H9 (cell line): ENCODE measurements at regions not wholly inside any gene's neighbourhood (a gene's known extent, or its start where the extent isn't known, plus 50 kb on each side); places are given as distances from the start of the nearest gene placed in this dataset.

Experiments used
- DNase-seq: peaks from one replicate; pipeline ENCODE4 v3.0.0-alpha.2; 2017
- H2AFZ ChIP-seq: one replicate; pipeline ENCODE4 v1.6.1; 2013; ENCODE audit warnings: mild to moderate bottlenecking, low read length, control low read depth, moderate library complexity
- H2AK5ac ChIP-seq: 2 replicates; pipeline ENCODE4 v1.6.1; 2013; ENCODE audit warnings: low read length, control low read depth, mixed read lengths; ENCODE audit not compliant: insufficient read length
- H2BK120ac ChIP-seq: one replicate; pipeline ENCODE4 v1.6.1; 2013; ENCODE audit warnings: low read depth, mild to moderate bottlenecking, low read length, control low read depth, inconsistent platforms; ENCODE audit not compliant: poor library complexity, severe bottlenecking
- H2BK12ac ChIP-seq: 2 replicates; pipeline ENCODE4 v1.6.1; 2013; ENCODE audit warnings: low read length, control low read depth, mixed read lengths, low read depth; ENCODE audit not compliant: insufficient read length
- H2BK15ac ChIP-seq: 2 replicates; pipeline ENCODE4 v1.6.1; 2013; ENCODE audit warnings: low read depth, low read length, control low read depth
- H2BK20ac ChIP-seq: one replicate; pipeline ENCODE4 v1.6.1; 2013; ENCODE audit warnings: low read depth, mild to moderate bottlenecking, low read length, control low read depth, inconsistent platforms; ENCODE audit not compliant: poor library complexity, severe bottlenecking
- H2BK5ac ChIP-seq: 2 replicates; pipeline ENCODE4 v1.6.1; 2013; ENCODE audit warnings: low read length, control low read depth, mixed read lengths; ENCODE audit not compliant: insufficient read length
- H3K14ac ChIP-seq: 2 replicates; pipeline ENCODE4 v1.6.1; 2013; ENCODE audit warnings: low read length, control low read depth; ENCODE audit not compliant: insufficient read depth
- H3K18ac ChIP-seq: 2 replicates; pipeline ENCODE4 v1.6.1; 2013; ENCODE audit warnings: low read depth, mild to moderate bottlenecking, mixed read lengths, low read length, control low read depth; ENCODE audit not compliant: insufficient read length
- H3K23ac ChIP-seq: 2 replicates; pipeline ENCODE4 v1.6.1; 2013; ENCODE audit warnings: low read length, control low read depth, mixed read lengths, low read depth; ENCODE audit not compliant: insufficient read length
- H3K23me2 ChIP-seq: 2 replicates; pipeline ENCODE4 v1.6.1; 2013; ENCODE audit warnings: low read depth, mild to moderate bottlenecking, mixed read lengths, low read length, control low read depth; ENCODE audit not compliant: insufficient read length, poor library complexity, severe bottlenecking
- H3K27ac ChIP-seq: 2 replicates; pipeline ENCODE4 v1.5.1; 2013; ENCODE audit warnings: low read length, control low read depth, mixed read lengths, low read depth; ENCODE audit not compliant: insufficient read length
- H3K27me3 ChIP-seq: 2 replicates; pipeline ENCODE4 v1.6.1; 2013; ENCODE audit warnings: low read length, control low read depth, inconsistent platforms; ENCODE audit not compliant: insufficient read depth
- H3K4ac ChIP-seq: 2 replicates; pipeline ENCODE4 v1.6.1; 2013; ENCODE audit warnings: low read depth, mild to moderate bottlenecking, control low read depth, inconsistent platforms, low read length, moderate library complexity
- H3K4me1 ChIP-seq: 2 replicates; pipeline ENCODE4 v1.6.1; 2013; ENCODE audit warnings: low read length, control low read depth, inconsistent platforms; ENCODE audit not compliant: insufficient read depth
- H3K4me2 ChIP-seq: 2 replicates; pipeline ENCODE4 v1.6.1; 2013; ENCODE audit warnings: low read length, control low read depth, mixed read lengths; ENCODE audit not compliant: insufficient read length, insufficient read depth
- H3K56ac ChIP-seq: 2 replicates; pipeline ENCODE4 v1.6.1; 2013; ENCODE audit warnings: low read depth, mild to moderate bottlenecking, mixed read lengths, low read length, control low read depth; ENCODE audit not compliant: insufficient read length
- H3K79me1 ChIP-seq: 2 replicates; pipeline ENCODE4 v1.6.1; 2013; ENCODE audit warnings: low read depth, mild to moderate bottlenecking, moderate library complexity, low read length, control low read depth, inconsistent platforms; ENCODE audit not compliant: insufficient read depth, poor library complexity, severe bottlenecking
- H3K79me2 ChIP-seq: 2 replicates; pipeline ENCODE4 v1.6.1; 2013; ENCODE audit warnings: low read length, control low read depth, inconsistent platforms; ENCODE audit not compliant: insufficient read depth
- H3K9ac ChIP-seq: 2 replicates; pipeline ENCODE4 v1.6.1; 2013; ENCODE audit warnings: low read length, control low read depth, mixed read lengths; ENCODE audit not compliant: insufficient read length; ENCODE audit errors: extremely low read depth
- H3K9me3 ChIP-seq: one replicate; pipeline ENCODE4 v1.6.1; 2013; ENCODE audit warnings: low read depth, low read length, inconsistent platforms; ENCODE audit not compliant: control insufficient read depth
- H3T11ph ChIP-seq: one replicate; pipeline ENCODE4 v1.6.1; 2013; ENCODE audit warnings: mild to moderate bottlenecking, low read length, control low read depth, inconsistent platforms
- H4K20me1 ChIP-seq: one replicate; pipeline ENCODE4 v1.6.1; 2013; ENCODE audit not compliant: control insufficient read depth, insufficient read length, insufficient read depth
- H4K5ac ChIP-seq: 2 replicates; pipeline ENCODE4 v1.6.1; 2013; ENCODE audit warnings: low read depth, mild to moderate bottlenecking, mixed read lengths, low read length, control low read depth; ENCODE audit not compliant: insufficient read length
- H4K8ac ChIP-seq: replicated peaks from 2 replicates; pipeline ENCODE4 v1.6.1; 2013; ENCODE audit warnings: low read length, control low read depth, mixed read lengths, low read depth; ENCODE audit not compliant: insufficient read length
- H4K91ac ChIP-seq: 2 replicates; pipeline ENCODE4 v1.6.1; 2013; ENCODE audit warnings: low read depth, mild to moderate bottlenecking, moderate library complexity, mixed read lengths, low read length, control low read depth; ENCODE audit not compliant: insufficient read length
- H3K27ac Mint-ChIP-seq, 3 experiments: 2 replicates in 2 of 3; 3 replicates in 1 of 3; pipeline ENCODE4 v1.8.0; 2020 to 2021; ENCODE audit warnings: mixed read lengths in 3 of 3, mild to moderate bottlenecking in 1 of 3, moderate library complexity in 1 of 3
- H3K27me3 Mint-ChIP-seq: 2 replicates; pipeline ENCODE4 v1.8.0; 2021; ENCODE audit warnings: low read depth, mild to moderate bottlenecking, moderate library complexity, mixed read lengths
- H3K36me3 Mint-ChIP-seq, 3 experiments: 2 replicates in 2 of 3; 3 replicates in 1 of 3; pipeline ENCODE4 v1.8.0; 2020 to 2021; ENCODE audit warnings: low read depth in 3 of 3, mixed read lengths in 3 of 3; ENCODE audit not compliant: insufficient read depth in 1 of 3
- H3K4me1 Mint-ChIP-seq, 2 experiments: 2 replicates each; pipeline ENCODE4 v1.8.0; 2020; ENCODE audit warnings: mixed read lengths in 2 of 2
- H3K4me3 Mint-ChIP-seq, 2 experiments: 2 replicates in 1 of 2; 3 replicates in 1 of 2; pipeline ENCODE4 v1.8.0; 2020 to 2021; ENCODE audit warnings: mild to moderate bottlenecking in 2 of 2, mixed read lengths in 2 of 2, moderate library complexity in 1 of 2
- H3K9me3 Mint-ChIP-seq, 2 experiments: 2 replicates in 1 of 2; 3 replicates in 1 of 2; pipeline ENCODE4 v1.8.0; 2020; ENCODE audit warnings: mild to moderate bottlenecking in 2 of 2, mixed read lengths in 2 of 2, moderate library complexity in 1 of 2
- CTCF ChIP-seq: fragments of 200-600 bp; sonication (generic); conservative IDR thresholded peaks from 3 replicates; pipeline ENCODE4 v1.8.0; 2021; ENCODE audit warnings: antibody characterized with exemption, mild to moderate bottlenecking
- WGBS: extraction: QIAGEN DNeasy Blood & Tissue Kit; methylation state at CpG from one replicate; pipeline ENCODE4 v1.1.7; 2013; ENCODE audit warnings: missing lambda C conversion rate, low lambda C conversion rate, mixed read lengths; ENCODE audit not compliant: insufficient read length; ENCODE audit errors: extremely low coverage; 5-methylcytosine and 5-hydroxymethylcytosine counted together

- H4K20me1 ChIP-seq = no peaks in the 10 kb centered on the region
- no peak overlapping the region for H2BK5ac ChIP-seq
- no peaks in the 10 kb centered on the region for H3K79me1 ChIP-seq
- H3K9ac ChIP-seq = no peak overlapping the region
- H3K4ac ChIP-seq = no peak overlapping the region
- no peak overlapping the region for H2BK12ac ChIP-seq
- H4K5ac ChIP-seq = no peak overlapping the region
- H3K27me3 Mint-ChIP-seq = no peaks in the 10 kb centered on the region
- no peaks in the 10 kb centered on the region for H3K79me2 ChIP-seq
- H3K56ac ChIP-seq = no peak overlapping the region
- no peak overlapping the region for H3K23ac ChIP-seq
- no peak overlapping the region for H2BK15ac ChIP-seq
- H3T11ph ChIP-seq = no peak overlapping the region
- H2BK20ac ChIP-seq = no peak overlapping the region
- H3K27ac Mint-ChIP-seq = no peak overlapping the region
- H3K27me3 ChIP-seq = no peaks in the 10 kb centered on the region
- H3K4me2 ChIP-seq = no peak overlapping the region
- H3K4me1 Mint-ChIP-seq = no peaks in the 10 kb centered on the region
- H2AK5ac ChIP-seq = no peak overlapping the region
- H3K4me3 Mint-ChIP-seq = no peak overlapping the region
- TF ChIP-seq CTCF = no peak
- H3K4me1 ChIP-seq = no peaks in the 10 kb centered on the region
- H3K14ac ChIP-seq = no peak overlapping the region
- no peak overlapping the region for H2AFZ ChIP-seq
- H3K9me3 ChIP-seq = no peaks in the 10 kb centered on the region
- no CpG with 5 or more reads among the region's 3 CpGs for WGBS
- no peak for DNase-seq
- no peak overlapping the region for H3K18ac ChIP-seq
- H4K8ac ChIP-seq = no peak overlapping the region
- H2BK120ac ChIP-seq = no peak overlapping the region
- no peak overlapping the region for H4K91ac ChIP-seq
- H3K23me2 ChIP-seq = no peaks in the 10 kb centered on the region
- no peak overlapping the region for H3K27ac ChIP-seq
- H3K36me3 Mint-ChIP-seq = no peaks in the 10 kb centered on the region
- H3K9me3 Mint-ChIP-seq = no peaks in the 10 kb centered on the region
Measured at GRCh38 chr21:28421716-28422524, 570.8 kb downstream of the LTN1 start.
